Progenitor cell of endocrine pancreas (in vitro differentiated cells): ENCODE measurements at regions not wholly inside any gene's neighbourhood (a gene's known extent, or its start where the extent isn't known, plus 50 kb on each side); places are given as distances from the start of the nearest gene placed in this dataset.
"Not testable (repeated sequence)": the region's sequence is repeated elsewhere in the genome, so short reads cannot be mapped to it uniquely, and the experiment has no call there.

Experiments used
- DNase-seq: peaks from one replicate; pipeline ENCODE4 v3.0.0; 2021; ENCODE audit warnings: low spot score; ENCODE audit not compliant: unreplicated experiment
- H3K27ac Mint-ChIP-seq: 2 replicates; pipeline ENCODE4 v1.8.0; 2021; ENCODE audit warnings: mild to moderate bottlenecking, moderate library complexity, mixed read lengths
- H3K27me3 Mint-ChIP-seq: 2 replicates; pipeline ENCODE4 v1.8.0; 2021; ENCODE audit warnings: mixed read lengths
- H3K36me3 Mint-ChIP-seq: 2 replicates; pipeline ENCODE4 v1.8.0; 2022; ENCODE audit warnings: mixed read lengths; ENCODE audit not compliant: insufficient read depth
- H3K4me1 Mint-ChIP-seq: 2 replicates; pipeline ENCODE4 v1.8.0; 2021; ENCODE audit warnings: low read depth, mixed read lengths
- H3K4me3 Mint-ChIP-seq: 2 replicates; pipeline ENCODE4 v1.8.0; 2021; ENCODE audit warnings: low read depth, mild to moderate bottlenecking, moderate library complexity, mixed read lengths
- H3K9me3 Mint-ChIP-seq: 2 replicates; pipeline ENCODE4 v1.8.0; 2021; ENCODE audit warnings: low read depth, mixed read lengths
- TF ChIP-seq, protein P1 (sequence below): fragments of 200-600 bp; sonication (generic); IDR thresholded peaks from one replicate; pipeline ENCODE4 v1.5.0; 2021; ENCODE audit warnings: antibody characterized with exemption, mild to moderate bottlenecking; ENCODE audit not compliant: unreplicated experiment

DNA sequence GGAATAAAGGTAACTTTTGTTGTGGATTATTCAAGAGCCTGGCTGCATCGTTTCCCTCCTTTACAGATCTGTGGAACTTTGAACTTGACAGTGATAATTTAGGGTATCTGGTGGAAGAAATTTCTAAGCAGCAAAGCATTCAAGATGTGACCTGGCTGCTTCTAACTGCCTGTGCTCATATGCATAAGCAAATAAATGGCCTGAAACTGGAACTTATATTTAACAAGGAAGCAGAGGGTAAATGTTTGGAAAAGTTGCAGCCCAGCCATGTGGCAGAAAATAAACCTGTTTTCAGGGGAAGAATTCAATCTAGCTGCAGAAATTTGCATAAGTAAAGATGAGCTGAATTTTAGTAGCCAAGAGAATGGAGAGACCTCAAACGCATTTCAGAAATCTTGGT, 173.5 kb downstream of the C6orf118 start:
- no peaks in the 10 kb centered on the region for H3K4me1 Mint-ChIP-seq
- no peak overlapping the region for H3K4me3 Mint-ChIP-seq
- no peak overlapping the region for H3K27ac Mint-ChIP-seq
- TF ChIP-seq, protein P1, sequence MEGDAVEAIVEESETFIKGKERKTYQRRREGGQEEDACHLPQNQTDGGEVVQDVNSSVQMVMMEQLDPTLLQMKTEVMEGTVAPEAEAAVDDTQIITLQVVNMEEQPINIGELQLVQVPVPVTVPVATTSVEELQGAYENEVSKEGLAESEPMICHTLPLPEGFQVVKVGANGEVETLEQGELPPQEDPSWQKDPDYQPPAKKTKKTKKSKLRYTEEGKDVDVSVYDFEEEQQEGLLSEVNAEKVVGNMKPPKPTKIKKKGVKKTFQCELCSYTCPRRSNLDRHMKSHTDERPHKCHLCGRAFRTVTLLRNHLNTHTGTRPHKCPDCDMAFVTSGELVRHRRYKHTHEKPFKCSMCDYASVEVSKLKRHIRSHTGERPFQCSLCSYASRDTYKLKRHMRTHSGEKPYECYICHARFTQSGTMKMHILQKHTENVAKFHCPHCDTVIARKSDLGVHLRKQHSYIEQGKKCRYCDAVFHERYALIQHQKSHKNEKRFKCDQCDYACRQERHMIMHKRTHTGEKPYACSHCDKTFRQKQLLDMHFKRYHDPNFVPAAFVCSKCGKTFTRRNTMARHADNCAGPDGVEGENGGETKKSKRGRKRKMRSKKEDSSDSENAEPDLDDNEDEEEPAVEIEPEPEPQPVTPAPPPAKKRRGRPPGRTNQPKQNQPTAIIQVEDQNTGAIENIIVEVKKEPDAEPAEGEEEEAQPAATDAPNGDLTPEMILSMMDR: no peak
- H3K27me3 Mint-ChIP-seq: no peaks in the 10 kb centered on the region
- H3K36me3 Mint-ChIP-seq: no peaks in the 10 kb centered on the region
- peaks cover 11% of the 10 kb centered on the region for H3K9me3 Mint-ChIP-seq
- DNase-seq: no peak

DNA sequence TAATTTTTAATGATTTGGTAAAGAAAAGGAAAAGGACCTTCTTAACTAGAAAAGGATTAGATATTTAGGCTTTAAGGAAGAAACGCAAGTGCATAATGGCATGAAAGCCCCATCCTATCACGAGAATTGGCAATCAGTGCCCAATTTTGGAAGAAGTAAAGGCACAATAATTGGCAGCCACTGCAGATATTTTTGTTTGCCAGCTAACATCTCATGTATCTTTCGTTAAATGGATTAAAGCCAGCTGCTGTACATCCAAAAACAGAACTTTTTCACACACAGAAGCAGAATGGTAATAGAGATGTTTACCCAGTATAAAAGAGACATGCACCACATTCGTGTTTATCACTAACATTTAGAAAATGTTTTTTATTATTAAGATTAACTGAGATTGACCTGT, 180.3 kb downstream of the C6orf118 start:
- DNase-seq: no peak
- Mint-ChIP-seq H3K4me1 (no peaks in the 10 kb centered on the region), H3K9me3 (no peaks in the 10 kb centered on the region), H3K4me3 (no peak overlapping the region), H3K27me3 (peaks cover 2% of the 10 kb centered on the region), H3K27ac (no peak overlapping the region), H3K36me3 (no peaks in the 10 kb centered on the region)
- TF ChIP-seq, protein P1: no peak

DNA sequence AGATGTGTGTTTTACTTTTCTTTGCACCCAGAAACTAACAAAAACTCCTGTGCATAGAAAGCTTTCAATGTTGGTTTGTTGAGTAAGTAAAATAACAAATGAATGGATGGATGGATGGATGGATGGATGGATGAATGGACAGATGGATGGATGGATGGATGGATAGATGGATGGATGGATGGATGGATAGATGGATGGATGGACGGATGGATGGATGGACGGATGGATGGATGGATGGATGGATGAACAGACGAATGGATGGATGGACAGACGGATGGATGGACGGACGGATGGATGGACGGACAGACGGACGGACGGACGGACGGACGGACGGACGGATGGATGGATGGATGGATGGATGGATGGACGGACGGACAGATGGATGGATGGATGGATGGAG, 181.7 kb downstream of the C6orf118 start:
- not testable (repeated sequence) for H3K27me3 Mint-ChIP-seq, H3K36me3 Mint-ChIP-seq, DNase-seq, H3K9me3 Mint-ChIP-seq, H3K4me1 Mint-ChIP-seq, H3K27ac Mint-ChIP-seq, H3K4me3 Mint-ChIP-seq

DNA sequence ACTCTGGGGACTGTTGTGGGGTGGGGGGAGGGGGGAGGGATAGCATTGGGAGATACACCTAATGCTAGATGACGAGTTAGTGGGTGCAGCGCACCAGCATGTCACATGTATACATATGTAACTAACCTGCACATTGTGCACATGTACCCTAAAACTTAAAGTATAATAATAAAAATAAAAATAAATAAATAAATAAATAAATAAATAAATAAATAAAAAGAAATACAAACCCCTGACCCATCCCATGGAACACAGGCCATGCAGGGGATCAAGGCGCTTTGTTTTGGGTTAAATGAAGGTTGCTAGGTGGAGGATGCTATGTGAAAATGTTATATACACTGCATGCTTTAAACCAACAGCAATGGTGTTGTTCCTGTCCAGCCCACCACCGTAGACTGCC, 184.7 kb downstream of the C6orf118 start:
- not testable (repeated sequence) for H3K27ac Mint-ChIP-seq, H3K27me3 Mint-ChIP-seq, H3K4me3 Mint-ChIP-seq

DNA sequence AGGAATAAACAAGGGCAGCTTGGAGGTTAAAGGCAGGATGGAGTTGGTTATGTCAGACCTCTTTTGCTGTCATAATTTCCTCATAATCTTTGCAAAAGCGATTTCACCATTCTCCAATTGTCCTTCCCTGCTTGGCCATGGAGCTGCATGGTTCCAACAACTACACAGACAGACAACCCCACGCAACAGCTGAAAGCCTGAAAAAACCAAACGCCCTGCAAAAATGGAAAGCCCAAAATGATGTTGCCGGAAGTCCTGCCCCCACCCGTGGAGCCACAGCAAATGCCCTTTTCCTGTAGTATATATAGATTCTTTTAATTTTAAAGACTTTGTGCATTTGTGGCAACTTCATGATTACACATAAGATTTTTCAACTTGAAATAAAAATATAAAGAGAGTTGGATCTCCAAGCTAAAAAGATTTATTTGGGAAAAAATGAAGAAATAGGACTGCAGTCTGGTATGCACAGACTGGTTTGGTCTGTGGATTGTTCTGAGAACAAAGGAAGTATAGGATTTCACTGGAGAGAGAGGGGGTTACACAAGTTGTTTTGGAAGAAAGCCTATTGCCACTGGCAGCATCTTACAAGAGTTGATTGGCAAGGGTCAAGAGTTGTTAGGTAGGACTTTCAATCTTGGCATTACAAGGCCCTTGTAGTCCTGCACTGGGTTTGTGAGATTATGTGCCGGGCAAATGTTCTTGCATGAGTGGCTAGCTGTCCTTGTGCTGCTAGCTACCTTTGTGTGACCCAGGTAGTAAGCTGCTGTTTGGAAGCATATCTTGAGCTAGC, 190.0 kb downstream of the C6orf118 start:
- peak overlapping the region; percentile 27 for H3K27ac Mint-ChIP-seq
- H3K4me3 Mint-ChIP-seq: no peak overlapping the region
- H3K27me3 Mint-ChIP-seq: no peaks in the 10 kb centered on the region
- H3K4me1 Mint-ChIP-seq: peaks cover 10% of the 10 kb centered on the region
- peaks cover 12% of the 10 kb centered on the region for H3K9me3 Mint-ChIP-seq
- no peak for DNase-seq
- H3K36me3 Mint-ChIP-seq: no peaks in the 10 kb centered on the region
- TF ChIP-seq, protein P1: no peak

More for the DNA sequence above, 184.7 kb downstream of the C6orf118 start:
- H3K36me3 Mint-ChIP-seq, DNase-seq, H3K9me3 Mint-ChIP-seq, H3K4me1 Mint-ChIP-seq: not testable (repeated sequence)

DNA sequence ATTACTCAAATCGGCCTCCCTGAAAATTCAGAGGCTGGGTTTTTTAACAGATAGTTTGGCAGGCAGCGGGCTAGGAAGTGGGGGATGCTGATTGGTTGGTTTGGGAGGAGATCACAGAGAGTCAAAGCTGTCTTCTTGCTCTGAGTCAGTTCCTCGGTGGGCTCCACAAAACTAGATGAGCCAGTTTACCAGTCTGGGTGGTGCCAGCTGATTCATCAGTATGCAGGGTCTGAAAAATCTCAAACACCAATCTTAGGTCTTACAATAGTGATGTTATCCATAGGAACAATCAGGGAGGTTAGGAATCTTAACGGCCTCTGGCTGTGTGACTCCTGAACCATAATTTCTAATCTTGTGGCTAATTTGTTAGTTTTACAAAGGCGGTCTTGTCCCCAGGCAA, 190.7 kb downstream of the C6orf118 start:
- Mint-ChIP-seq H3K4me1 (peaks cover 10% of the 10 kb centered on the region), H3K27ac (no peak overlapping the region), H3K9me3 (peaks cover 14% of the 10 kb centered on the region), H3K4me3 (no peak overlapping the region), H3K27me3 (no peaks in the 10 kb centered on the region), H3K36me3 (no peaks in the 10 kb centered on the region)
- TF ChIP-seq, protein P1: no peak
- DNase-seq: no peak
